Uterus (tissue), 2 donors: ENCODE measurements at regions not wholly inside any gene's neighbourhood (a gene's known extent, or its start where the extent isn't known, plus 50 kb on each side); places are given as distances from the start of the nearest gene placed in this dataset.

Source experiments
- CTCF ChIP-seq, 4 experiments: fragments of 200-600 bp in 2 of 4; fragments of 450-650 bp in 2 of 4; sonication (generic) in 2 of 4; IDR thresholded peaks; one replicate each; pipeline ENCODE4 v1.5.1; 2016 to 2019; ENCODE audit warnings: antibody characterized with exemption in 4 of 4, mild to moderate bottlenecking in 2 of 4, moderate library complexity in 1 of 4
- POLR2A ChIP-seq, 2 donors: fragments of 450-650 bp; IDR thresholded peaks; one replicate each; pipeline ENCODE4 v1.6.1; 2016; ENCODE audit warnings: antibody characterized with exemption in 2 of 2, mild to moderate bottlenecking in 1 of 2, moderate library complexity in 1 of 2

- TF ChIP-seq POLR2A (IDR thresholded peaks at IDR 0.05) (no peak), CTCF (IDR thresholded peaks at IDR 0.05) (no peak)
Observed at GRCh38 chr21:36551321-36551720, 71.4 kb upstream of the CLDN14 start.
